GM23338 (cell line): ENCODE measurements at regions not wholly inside any gene's neighbourhood (a gene's known extent, or its start where the extent isn't known, plus 50 kb on each side); places are given as distances from the start of the nearest gene placed in this dataset.

Experiments
- ATAC-seq: fragments of 200-7000 bp; cut with Tn5 transposase; 3 replicates; pipeline ENCODE4 v1.9.1; 2020
- DNase-seq: peaks from one replicate; pipeline ENCODE4 v3.0.0-alpha.2; 2015; ENCODE audit warnings: low spot score
- H2AFZ ChIP-seq: fragments of 200-600 bp; sonication (generic); 2 replicates; pipeline ENCODE4 v1.8.0; 2016; ENCODE audit warnings: antibody characterized with exemption, mild to moderate bottlenecking, moderate library complexity
- H3F3A ChIP-seq: fragments of 200-600 bp; sonication (generic); replicated peaks from 2 replicates; pipeline ENCODE4 v1.8.0; 2017; ENCODE audit warnings: antibody characterized with exemption, mixed run types, low read depth
- H3K27ac ChIP-seq: fragments of 200-600 bp; sonication (generic); 2 replicates; pipeline ENCODE4 v1.6.1; 2016; ENCODE audit warnings: low read depth
- H3K27me3 ChIP-seq: fragments of 200-600 bp; sonication (generic); 2 replicates; pipeline ENCODE4 v1.8.0; 2016; ENCODE audit warnings: mild to moderate bottlenecking, mixed run types, moderate library complexity; ENCODE audit not compliant: insufficient read depth
- H3K36me3 ChIP-seq: fragments of 200-600 bp; sonication (generic); 2 replicates; pipeline ENCODE4 v1.8.0; 2016; ENCODE audit warnings: mild to moderate bottlenecking; ENCODE audit not compliant: insufficient read depth
- H3K4me1 ChIP-seq: fragments of 200-600 bp; sonication (generic); 2 replicates; pipeline ENCODE4 v1.8.0; 2016; ENCODE audit warnings: mild to moderate bottlenecking, moderate library complexity; ENCODE audit not compliant: insufficient read depth
- H3K4me2 ChIP-seq: fragments of 200-600 bp; sonication (generic); 2 replicates; pipeline ENCODE4 v1.7.1; 2017; ENCODE audit warnings: mixed run types
- H3K4me3 ChIP-seq: fragments of 200-600 bp; sonication (generic); 2 replicates; pipeline ENCODE4 v1.6.1; 2016; ENCODE audit warnings: mixed run types
- H3K79me2 ChIP-seq: fragments of 200-600 bp; sonication (generic); replicated peaks from 2 replicates; pipeline ENCODE4 v1.8.0; 2017; ENCODE audit warnings: mild to moderate bottlenecking; ENCODE audit not compliant: insufficient read depth
- H3K9me2 ChIP-seq: fragments of 200-600 bp; sonication (generic); 2 replicates; pipeline ENCODE4 v1.8.0; 2017; ENCODE audit not compliant: insufficient read depth
- H4K20me1 ChIP-seq: fragments of 200-600 bp; sonication (generic); replicated peaks from 2 replicates; pipeline ENCODE4 v1.8.0; 2017; ENCODE audit warnings: mild to moderate bottlenecking; ENCODE audit not compliant: insufficient read depth
- H3K27ac Mint-ChIP-seq: 2 replicates; pipeline ENCODE4 v1.8.0; 2020; ENCODE audit warnings: inconsistent platforms, mild to moderate bottlenecking, moderate library complexity, mixed read lengths
- H3K27me3 Mint-ChIP-seq: 3 replicates; pipeline ENCODE4 v1.8.0; 2022; ENCODE audit warnings: low read depth, mild to moderate bottlenecking, moderate library complexity, mixed read lengths, inconsistent platforms; ENCODE audit not compliant: insufficient read depth, poor library complexity
- H3K36me3 Mint-ChIP-seq: 3 replicates; pipeline ENCODE4 v1.8.0; 2021; ENCODE audit warnings: low read depth, mild to moderate bottlenecking, inconsistent platforms, moderate library complexity, mixed read lengths
- H3K4me1 Mint-ChIP-seq: 3 replicates; pipeline ENCODE4 v1.8.0; 2020; ENCODE audit warnings: mild to moderate bottlenecking, inconsistent platforms, mixed read lengths
- H3K4me3 Mint-ChIP-seq: 3 replicates; pipeline ENCODE4 v1.8.0; 2021; ENCODE audit warnings: moderate library complexity, mild to moderate bottlenecking, inconsistent platforms, mixed read lengths
- H3K9me3 Mint-ChIP-seq: 3 replicates; pipeline ENCODE4 v1.8.0; 2020; ENCODE audit warnings: moderate library complexity, mild to moderate bottlenecking, inconsistent platforms, mixed read lengths
- CREB1 ChIP-seq: fragments of 250-450 bp; sonication (Bioruptor Pico); IDR thresholded peaks from 2 replicates; pipeline ENCODE4 v1.5.0; 2020; ENCODE audit warnings: low read depth, mild to moderate bottlenecking, moderate library complexity
- EZH2phosphoT487 ChIP-seq: fragments of 200-600 bp; sonication (generic); IDR thresholded peaks from one replicate; pipeline ENCODE4 v1.8.1; 2018; ENCODE audit warnings: antibody characterized with exemption; ENCODE audit not compliant: unreplicated experiment
- TF ChIP-seq, protein P1 (sequence below): IDR thresholded peaks from one replicate; pipeline ENCODE4 v1.6.1; 2018; ENCODE audit warnings: antibody characterized with exemption; ENCODE audit not compliant: unreplicated experiment
- TF ChIP-seq, protein P2 (sequence below), 2 experiments: fragments of 200-600 bp in 1 of 2; sonication (generic) in 1 of 2; conservative IDR thresholded peaks; 2 replicates each; pipeline versions ENCODE4 v1.5.1 to v1.6.1; 2016 to 2017; ENCODE audit warnings: antibody characterized with exemption in 2 of 2, low read depth in 2 of 2, mild to moderate bottlenecking in 2 of 2, moderate library complexity in 1 of 2
- TF ChIP-seq, protein P3 (sequence below): fragments of 250-450 bp; sonication (Bioruptor Pico); IDR thresholded peaks from 2 replicates; pipeline ENCODE4 v1.5.0; 2020; ENCODE audit warnings: mild to moderate bottlenecking, moderate library complexity
- TF ChIP-seq, protein P4 (sequence below): IDR thresholded peaks from 2 replicates; pipeline ENCODE4 v1.6.1; 2016; ENCODE audit warnings: antibody characterized with exemption

DNA sequence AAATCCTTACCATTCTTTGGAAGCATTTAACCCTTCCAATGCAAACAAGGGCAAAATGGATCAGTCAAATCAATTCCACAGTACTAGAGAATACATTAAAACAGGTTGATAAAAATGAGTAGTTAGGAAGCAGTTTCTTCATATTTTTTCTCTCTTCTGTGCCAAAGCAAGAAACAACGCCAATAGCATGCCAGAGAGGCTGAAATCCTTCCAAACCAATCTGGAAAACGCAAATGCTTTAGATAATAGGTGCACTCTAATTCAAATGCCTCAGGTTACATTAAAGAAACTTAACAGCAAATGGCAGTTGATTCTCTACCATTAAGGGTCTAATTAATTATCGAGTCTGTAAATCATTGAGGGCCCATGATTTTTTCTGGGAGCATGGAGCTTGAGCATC lies 755.2 kb downstream of the C6orf118 start (continued):
- TF ChIP-seq, protein P1, sequence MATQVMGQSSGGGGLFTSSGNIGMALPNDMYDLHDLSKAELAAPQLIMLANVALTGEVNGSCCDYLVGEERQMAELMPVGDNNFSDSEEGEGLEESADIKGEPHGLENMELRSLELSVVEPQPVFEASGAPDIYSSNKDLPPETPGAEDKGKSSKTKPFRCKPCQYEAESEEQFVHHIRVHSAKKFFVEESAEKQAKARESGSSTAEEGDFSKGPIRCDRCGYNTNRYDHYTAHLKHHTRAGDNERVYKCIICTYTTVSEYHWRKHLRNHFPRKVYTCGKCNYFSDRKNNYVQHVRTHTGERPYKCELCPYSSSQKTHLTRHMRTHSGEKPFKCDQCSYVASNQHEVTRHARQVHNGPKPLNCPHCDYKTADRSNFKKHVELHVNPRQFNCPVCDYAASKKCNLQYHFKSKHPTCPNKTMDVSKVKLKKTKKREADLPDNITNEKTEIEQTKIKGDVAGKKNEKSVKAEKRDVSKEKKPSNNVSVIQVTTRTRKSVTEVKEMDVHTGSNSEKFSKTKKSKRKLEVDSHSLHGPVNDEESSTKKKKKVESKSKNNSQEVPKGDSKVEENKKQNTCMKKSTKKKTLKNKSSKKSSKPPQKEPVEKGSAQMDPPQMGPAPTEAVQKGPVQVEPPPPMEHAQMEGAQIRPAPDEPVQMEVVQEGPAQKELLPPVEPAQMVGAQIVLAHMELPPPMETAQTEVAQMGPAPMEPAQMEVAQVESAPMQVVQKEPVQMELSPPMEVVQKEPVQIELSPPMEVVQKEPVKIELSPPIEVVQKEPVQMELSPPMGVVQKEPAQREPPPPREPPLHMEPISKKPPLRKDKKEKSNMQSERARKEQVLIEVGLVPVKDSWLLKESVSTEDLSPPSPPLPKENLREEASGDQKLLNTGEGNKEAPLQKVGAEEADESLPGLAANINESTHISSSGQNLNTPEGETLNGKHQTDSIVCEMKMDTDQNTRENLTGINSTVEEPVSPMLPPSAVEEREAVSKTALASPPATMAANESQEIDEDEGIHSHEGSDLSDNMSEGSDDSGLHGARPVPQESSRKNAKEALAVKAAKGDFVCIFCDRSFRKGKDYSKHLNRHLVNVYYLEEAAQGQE: no peak

DNA sequence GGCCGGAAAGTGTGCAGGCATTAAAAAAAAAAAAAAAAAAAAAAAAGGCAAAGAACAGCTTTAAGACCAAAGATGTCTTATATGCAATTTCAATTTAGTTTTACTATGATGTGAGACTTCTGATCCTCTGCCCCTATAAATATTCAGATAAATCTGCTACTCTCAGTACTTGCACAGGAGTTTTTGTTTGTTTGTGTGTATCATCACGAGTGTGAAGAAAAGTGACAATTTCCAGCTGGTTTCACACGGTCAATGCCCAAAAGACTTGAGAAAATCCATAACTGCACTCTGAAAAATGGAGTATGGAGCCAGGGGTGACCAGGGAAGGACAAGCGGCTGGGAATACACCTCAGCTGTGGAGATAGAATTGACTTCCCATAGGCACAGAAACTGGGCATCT lies 757.7 kb downstream of the C6orf118 start:
- H4K20me1 ChIP-seq: no peaks in the 10 kb centered on the region
- H3K27me3 Mint-ChIP-seq: no peaks in the 10 kb centered on the region
- no peaks in the 10 kb centered on the region for H3K79me2 ChIP-seq
- no peak overlapping the region for H3K27ac ChIP-seq
- DNase-seq (no peak), ATAC-seq (no peak)
- no peak overlapping the region for H3K27ac Mint-ChIP-seq
- no peaks in the 10 kb centered on the region; the same call in 2 of the 3 replicates for H3K4me1 Mint-ChIP-seq
- 0 out of 2 replicates have a peak, but pooled peaks cover 10% of the 10 kb centered on the region for H3K4me1 ChIP-seq
- no peak overlapping the region for H3K4me3 Mint-ChIP-seq
- no peaks in the 10 kb centered on the region for H3K36me3 Mint-ChIP-seq
- no peak overlapping the region for H3K4me2 ChIP-seq
- peaks cover 12% of the 10 kb centered on the region for H3K9me2 ChIP-seq
- no peak overlapping the region for H3K4me3 ChIP-seq
- H3K9me3 Mint-ChIP-seq: peaks cover 5% of the 10 kb centered on the region; the same call in 1 of the 3 replicates
- H3K36me3 ChIP-seq: no peaks in the 10 kb centered on the region
- no peak overlapping the region for H2AFZ ChIP-seq
- H3K27me3 ChIP-seq: no peaks in the 10 kb centered on the region
- H3F3A ChIP-seq: no peaks in the 10 kb centered on the region
- TF ChIP-seq, protein P2, sequence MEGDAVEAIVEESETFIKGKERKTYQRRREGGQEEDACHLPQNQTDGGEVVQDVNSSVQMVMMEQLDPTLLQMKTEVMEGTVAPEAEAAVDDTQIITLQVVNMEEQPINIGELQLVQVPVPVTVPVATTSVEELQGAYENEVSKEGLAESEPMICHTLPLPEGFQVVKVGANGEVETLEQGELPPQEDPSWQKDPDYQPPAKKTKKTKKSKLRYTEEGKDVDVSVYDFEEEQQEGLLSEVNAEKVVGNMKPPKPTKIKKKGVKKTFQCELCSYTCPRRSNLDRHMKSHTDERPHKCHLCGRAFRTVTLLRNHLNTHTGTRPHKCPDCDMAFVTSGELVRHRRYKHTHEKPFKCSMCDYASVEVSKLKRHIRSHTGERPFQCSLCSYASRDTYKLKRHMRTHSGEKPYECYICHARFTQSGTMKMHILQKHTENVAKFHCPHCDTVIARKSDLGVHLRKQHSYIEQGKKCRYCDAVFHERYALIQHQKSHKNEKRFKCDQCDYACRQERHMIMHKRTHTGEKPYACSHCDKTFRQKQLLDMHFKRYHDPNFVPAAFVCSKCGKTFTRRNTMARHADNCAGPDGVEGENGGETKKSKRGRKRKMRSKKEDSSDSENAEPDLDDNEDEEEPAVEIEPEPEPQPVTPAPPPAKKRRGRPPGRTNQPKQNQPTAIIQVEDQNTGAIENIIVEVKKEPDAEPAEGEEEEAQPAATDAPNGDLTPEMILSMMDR (conservative IDR thresholded peaks at IDR 0.05; ENCODE audit: low read depth in 2 of 2): no peak
- TF ChIP-seq, protein P3, sequence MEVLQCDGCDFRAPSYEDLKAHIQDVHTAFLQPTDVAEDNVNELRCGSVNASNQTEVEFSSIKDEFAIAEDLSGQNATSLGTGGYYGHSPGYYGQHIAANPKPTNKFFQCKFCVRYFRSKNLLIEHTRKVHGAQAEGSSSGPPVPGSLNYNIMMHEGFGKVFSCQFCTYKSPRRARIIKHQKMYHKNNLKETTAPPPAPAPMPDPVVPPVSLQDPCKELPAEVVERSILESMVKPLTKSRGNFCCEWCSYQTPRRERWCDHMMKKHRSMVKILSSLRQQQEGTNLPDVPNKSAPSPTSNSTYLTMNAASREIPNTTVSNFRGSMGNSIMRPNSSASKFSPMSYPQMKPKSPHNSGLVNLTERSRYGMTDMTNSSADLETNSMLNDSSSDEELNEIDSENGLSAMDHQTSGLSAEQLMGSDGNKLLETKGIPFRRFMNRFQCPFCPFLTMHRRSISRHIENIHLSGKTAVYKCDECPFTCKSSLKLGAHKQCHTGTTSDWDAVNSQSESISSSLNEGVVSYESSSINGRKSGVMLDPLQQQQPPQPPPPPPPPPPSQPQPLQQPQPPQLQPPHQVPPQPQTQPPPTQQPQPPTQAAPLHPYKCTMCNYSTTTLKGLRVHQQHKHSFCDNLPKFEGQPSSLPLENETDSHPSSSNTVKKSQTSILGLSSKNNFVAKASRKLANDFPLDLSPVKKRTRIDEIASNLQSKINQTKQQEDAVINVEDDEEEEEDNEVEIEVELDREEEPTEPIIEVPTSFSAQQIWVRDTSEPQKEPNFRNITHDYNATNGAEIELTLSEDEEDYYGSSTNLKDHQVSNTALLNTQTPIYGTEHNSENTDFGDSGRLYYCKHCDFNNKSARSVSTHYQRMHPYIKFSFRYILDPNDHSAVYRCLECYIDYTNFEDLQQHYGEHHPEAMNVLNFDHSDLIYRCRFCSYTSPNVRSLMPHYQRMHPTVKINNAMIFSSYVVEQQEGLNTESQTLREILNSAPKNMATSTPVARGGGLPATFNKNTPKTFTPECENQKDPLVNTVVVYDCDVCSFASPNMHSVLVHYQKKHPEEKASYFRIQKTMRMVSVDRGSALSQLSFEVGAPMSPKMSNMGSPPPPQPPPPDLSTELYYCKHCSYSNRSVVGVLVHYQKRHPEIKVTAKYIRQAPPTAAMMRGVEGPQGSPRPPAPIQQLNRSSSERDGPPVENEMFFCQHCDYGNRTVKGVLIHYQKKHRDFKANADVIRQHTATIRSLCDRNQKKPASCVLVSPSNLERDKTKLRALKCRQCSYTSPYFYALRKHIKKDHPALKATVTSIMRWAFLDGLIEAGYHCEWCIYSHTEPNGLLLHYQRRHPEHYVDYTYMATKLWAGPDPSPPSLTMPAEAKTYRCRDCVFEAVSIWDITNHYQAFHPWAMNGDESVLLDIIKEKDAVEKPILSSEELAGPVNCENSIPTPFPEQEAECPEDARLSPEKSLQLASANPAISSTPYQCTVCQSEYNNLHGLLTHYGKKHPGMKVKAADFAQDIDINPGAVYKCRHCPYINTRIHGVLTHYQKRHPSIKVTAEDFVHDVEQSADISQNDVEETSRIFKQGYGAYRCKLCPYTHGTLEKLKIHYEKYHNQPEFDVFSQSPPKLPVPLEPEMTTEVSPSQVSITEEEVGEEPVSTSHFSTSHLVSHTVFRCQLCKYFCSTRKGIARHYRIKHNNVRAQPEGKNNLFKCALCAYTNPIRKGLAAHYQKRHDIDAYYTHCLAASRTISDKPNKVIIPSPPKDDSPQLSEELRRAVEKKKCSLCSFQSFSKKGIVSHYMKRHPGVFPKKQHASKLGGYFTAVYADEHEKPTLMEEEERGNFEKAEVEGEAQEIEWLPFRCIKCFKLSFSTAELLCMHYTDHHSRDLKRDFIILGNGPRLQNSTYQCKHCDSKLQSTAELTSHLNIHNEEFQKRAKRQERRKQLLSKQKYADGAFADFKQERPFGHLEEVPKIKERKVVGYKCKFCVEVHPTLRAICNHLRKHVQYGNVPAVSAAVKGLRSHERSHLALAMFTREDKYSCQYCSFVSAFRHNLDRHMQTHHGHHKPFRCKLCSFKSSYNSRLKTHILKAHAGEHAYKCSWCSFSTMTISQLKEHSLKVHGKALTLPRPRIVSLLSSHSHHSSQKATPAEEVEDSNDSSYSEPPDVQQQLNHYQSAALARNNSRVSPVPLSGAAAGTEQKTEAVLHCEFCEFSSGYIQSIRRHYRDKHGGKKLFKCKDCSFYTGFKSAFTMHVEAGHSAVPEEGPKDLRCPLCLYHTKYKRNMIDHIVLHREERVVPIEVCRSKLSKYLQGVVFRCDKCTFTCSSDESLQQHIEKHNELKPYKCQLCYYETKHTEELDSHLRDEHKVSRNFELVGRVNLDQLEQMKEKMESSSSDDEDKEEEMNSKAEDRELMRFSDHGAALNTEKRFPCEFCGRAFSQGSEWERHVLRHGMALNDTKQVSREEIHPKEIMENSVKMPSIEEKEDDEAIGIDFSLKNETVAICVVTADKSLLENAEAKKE: no peak
- no peak for TF ChIP-seq EZH2phosphoT487
- TF ChIP-seq, protein P4, sequence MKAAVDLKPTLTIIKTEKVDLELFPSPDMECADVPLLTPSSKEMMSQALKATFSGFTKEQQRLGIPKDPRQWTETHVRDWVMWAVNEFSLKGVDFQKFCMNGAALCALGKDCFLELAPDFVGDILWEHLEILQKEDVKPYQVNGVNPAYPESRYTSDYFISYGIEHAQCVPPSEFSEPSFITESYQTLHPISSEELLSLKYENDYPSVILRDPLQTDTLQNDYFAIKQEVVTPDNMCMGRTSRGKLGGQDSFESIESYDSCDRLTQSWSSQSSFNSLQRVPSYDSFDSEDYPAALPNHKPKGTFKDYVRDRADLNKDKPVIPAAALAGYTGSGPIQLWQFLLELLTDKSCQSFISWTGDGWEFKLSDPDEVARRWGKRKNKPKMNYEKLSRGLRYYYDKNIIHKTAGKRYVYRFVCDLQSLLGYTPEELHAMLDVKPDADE: no peak
- TF ChIP-seq CREB1: no peak
